Panc1 (cell line): ENCODE measurements at regions not wholly inside any gene's neighbourhood (a gene's known extent, or its start where the extent isn't known, plus 50 kb on each side); places are given as distances from the start of the nearest gene placed in this dataset.

Experiments used
- CTCF ChIP-seq: fragments of 450-650 bp; IDR thresholded peaks from 2 replicates; pipeline ENCODE4 v1.5.1; 2017; ENCODE audit warnings: mild to moderate bottlenecking
- TCF7L2 ChIP-seq: IDR thresholded peaks from 2 replicates; pipeline ENCODE4 v1.6.1; 2011; ENCODE audit warnings: mild to moderate bottlenecking, low read depth, low read length, inconsistent platforms

DNA sequence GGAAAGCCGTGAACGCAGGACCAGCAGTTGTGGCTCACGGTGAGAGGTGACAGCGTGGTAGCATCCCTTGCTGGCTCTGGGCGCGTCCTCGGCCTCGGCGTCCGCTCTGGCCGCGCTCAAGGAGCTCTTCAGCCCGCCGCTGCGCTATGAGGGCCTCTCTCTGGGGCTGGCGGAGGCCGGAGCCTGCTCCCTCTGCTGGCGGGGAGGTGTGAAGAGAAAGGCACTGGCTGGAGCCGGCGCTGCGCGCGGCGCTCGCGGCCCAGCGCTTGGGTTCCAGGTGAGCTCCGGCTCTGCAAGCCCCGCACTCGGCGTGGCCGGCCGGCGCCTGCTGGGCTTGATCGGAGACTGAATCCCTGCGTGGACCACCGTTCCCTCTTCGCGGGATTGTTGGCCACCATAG lies 705.6 kb downstream of the SEMA5A start:
- no peak for TF ChIP-seq CTCF
- TF ChIP-seq TCF7L2: no peak
